ENCODE measurements at regions not wholly inside any gene's neighbourhood (a gene's known extent, or its start where the extent isn't known, plus 50 kb on each side); places are given as distances from the start of the nearest gene placed in this dataset.

DNA sequence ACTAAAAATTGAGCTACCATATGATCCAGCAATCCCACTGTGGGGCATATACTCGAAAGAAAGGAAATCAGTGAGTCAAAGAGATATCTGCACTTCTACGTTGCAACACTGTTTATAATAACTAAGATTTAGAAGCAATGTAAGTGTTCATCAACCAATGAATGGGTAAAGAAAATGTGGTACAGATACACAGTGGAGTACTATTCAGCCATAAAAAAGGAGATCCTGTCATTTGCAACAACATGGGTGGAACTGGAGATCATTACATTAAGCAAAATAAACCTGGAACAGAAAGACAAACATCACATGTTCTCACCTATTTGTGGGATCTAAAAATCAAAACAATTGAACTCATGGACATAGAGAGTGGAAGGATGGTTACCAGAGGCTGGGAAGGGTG is 385.0 kb upstream of the TRIB2 start:
- DNase-seq, result no peak

DNA sequence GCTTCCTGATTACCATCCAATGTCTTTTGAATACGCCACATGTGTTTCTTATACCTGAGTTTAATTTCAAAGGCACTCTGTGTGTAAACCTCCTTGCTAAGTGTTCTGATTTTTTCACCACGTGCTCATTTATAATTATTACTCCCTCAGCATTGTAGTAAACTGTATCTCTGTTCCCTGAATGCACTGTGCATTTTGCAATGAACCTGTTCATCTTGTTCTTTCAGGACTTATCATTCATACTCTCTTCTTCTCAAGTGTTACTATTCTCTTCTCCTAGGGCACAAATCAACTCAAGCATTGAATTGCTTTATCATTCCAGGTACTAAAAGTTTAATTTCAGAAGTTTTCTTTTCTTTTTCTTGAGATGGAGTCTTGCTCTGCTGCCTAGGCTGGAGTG is 383.4 kb upstream of the TRIB2 start:
- DNase-seq, result no peak

GRCh38 chr2:12334412-12334966 is 382.2 kb upstream of the TRIB2 start:
- no peak for DNase-seq

- DNase-seq, result no peak
Measured at GRCh38 chr2:12335131-12335530, 381.6 kb upstream of the TRIB2 start.

DNA sequence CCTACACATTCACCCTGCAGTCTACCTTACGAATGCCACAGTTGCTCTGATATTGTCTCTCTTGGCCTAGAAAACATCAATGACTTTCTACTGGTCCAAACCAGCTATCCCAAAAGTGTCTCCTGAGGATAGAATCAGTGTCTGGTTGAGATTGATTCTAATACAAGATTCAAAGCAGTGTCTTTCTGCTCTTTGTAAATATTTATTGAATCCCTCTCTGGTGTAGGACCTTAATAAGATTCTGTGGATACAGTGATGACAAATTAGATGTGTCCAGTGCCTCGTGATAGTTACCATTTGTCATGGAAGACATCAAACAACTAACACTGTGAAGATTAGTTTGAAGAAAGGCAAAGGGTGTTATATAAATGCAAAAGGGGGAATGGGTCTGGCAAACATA is 380.7 kb upstream of the TRIB2 start:
- no peak for DNase-seq

GRCh38 chr2:12338946-12339697 is 377.6 kb upstream of the TRIB2 start:
- no peak for DNase-seq

DNA sequence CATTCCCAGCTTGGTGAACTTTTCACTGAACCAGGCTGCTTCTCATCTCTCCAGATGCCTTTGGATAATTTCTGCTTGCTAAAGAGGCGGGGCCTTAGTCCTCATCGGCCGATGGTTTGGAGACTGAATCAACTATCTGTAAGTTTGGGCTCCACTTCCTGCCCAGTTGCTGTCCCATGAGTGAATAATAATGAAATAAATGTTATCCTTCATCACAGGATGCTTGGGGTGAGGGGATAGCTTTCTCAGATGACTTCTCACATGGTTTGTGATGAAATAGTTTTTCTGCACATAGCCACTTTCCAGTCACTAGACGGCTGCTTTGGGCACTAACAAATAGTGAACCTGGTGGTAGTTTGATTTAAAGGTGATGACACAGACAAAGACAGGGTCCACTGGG is 376.6 kb upstream of the TRIB2 start:
- DNase-seq, result no peak

GRCh38 chr2:12341215-12341614 is 375.5 kb upstream of the TRIB2 start:
- DNase-seq, result no peak

DNA sequence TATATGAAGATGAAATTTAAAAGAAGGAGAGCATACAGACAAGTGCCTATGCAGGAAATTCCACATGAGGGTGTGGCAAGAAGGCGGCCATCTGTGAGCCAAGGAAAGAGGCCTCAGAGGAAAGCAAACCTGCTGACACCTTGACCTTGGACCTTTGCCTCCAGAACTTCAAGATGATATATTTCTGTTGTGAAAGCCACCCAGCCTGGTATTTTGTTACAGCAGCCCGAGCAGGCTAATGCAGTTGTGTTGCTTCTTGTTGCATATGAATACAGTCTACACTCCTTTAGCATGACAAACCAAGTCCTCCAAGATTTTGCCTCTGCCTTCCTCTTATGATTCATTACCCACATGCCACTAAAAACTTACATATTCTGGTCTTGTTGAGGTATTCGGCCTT is 374.8 kb upstream of the TRIB2 start:
- no peak for DNase-seq

GRCh38 chr2:12343141-12343540 is 373.6 kb upstream of the TRIB2 start:
- no peak for DNase-seq

DNA sequence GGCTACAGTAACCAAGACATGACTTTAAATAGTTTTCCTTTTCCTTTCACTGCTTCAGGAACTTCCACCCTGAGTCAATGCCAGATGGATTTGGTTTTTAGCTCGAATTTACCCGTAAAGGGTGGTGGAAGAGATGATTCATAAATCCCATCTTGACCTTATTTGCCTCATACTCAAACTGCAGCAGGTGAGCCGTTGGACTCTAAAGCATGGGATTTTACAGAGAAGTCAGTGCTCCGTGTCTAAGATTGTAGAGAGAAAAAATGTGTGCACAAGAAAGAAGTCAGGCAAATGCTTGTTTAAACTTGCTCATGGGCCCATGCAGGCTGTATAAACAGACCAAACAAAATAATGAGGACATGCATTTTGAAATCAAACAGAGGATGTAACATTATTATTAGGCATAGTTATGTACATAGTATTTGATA is 369.7 kb upstream of the TRIB2 start:
- no peak for DNase-seq

DNA sequence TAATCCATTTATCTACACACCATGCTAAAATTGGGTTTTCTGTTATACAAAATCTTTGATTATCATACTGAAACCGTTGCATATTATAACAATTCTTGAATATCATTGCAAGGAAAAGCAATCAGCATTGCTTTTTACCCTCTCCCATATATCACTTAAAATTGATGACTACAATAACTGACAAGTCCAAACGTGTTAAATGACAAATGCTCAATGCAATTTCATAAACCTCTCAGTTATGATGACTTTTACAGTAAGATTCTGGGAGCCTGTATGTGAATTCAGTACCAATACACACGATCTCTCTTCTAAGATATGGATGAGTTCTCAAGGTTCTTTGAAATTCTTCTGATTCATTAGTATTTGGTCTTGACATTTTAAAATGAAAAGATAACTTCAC is 368.5 kb upstream of the TRIB2 start:
- DNase-seq, result no peak

GRCh38 chr2:12350821-12351220 is 365.9 kb upstream of the TRIB2 start:
- DNase-seq, result no peak

- no peak for DNase-seq
Measured at GRCh38 chr2:12352889-12353288, 363.8 kb upstream of the TRIB2 start.

DNA sequence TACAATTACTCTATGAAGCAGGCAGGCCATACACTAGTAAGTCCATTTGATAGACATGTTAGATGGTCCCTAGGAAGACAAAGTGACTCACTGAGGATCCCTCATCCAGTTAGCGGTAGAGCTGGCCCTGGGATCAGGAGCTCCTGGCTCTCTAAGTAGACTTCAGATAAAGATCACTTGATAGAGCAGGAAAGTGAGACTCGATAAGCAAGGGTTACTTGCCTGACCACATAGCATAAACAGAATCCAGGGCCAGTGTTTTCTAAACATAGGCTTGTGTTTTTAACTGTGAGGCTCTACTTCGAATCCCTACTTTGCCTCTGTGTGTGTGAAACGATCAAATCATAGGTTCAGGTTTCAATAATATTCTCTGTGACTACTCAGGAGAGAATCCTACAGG is 355.2 kb upstream of the TRIB2 start:
- DNase-seq, result no peak

GRCh38 chr2:12363138-12363537 is 353.6 kb upstream of the TRIB2 start:
- no peak for DNase-seq

DNA sequence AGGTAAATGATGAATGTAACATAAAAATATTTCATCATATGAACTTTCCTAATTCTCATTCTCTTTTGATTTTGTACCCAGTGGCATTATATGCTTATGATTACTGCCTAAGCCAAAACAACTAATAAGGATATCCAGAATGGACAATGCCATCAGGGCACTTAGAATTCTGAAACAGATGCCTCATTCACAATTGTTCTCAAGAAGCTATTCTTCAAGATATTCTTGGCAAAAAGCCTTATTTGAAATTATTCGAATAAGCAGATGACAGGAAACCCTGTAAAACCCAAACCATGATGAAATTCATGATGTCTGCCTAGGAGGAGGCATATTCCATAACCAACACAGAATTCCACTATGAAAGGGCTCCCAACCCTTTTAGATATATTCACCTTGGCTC is 353.2 kb upstream of the TRIB2 start:
- no peak for DNase-seq

- DNase-seq, result no peak
Measured at GRCh38 chr2:12369566-12369965, 347.2 kb upstream of the TRIB2 start.

- DNase-seq, result no peak
Measured at GRCh38 chr2:12376025-12376424, 340.7 kb upstream of the TRIB2 start.

DNA sequence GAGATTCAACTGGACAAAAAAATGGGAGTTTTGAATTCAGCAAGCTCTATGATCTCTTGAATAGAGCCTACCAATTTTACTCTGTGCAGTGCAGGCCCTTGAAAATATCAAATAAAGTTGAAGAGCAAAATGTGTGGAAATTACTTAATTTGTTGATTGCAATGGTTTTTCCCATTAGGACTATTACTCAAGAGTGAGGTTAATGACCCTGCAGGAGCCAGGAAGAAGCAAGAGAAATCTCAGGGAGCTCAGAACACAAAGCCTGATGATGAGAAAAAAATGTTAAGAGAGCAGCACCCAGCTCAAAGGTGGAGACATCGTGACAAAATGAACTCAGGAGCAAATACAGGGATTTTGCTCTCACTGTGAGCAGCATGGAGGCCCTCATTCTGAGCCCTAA is 337.6 kb upstream of the TRIB2 start:
- no peak for DNase-seq

GRCh38 chr2:12381543-12382325 is 335.0 kb upstream of the TRIB2 start:
- DNase-seq, result no peak

GRCh38 chr2:12382366-12382765 is 334.4 kb upstream of the TRIB2 start:
- DNase-seq, result no peak

- DNase-seq, result no peak
Measured at GRCh38 chr2:12389344-12390045, 327.2 kb upstream of the TRIB2 start.

DNA sequence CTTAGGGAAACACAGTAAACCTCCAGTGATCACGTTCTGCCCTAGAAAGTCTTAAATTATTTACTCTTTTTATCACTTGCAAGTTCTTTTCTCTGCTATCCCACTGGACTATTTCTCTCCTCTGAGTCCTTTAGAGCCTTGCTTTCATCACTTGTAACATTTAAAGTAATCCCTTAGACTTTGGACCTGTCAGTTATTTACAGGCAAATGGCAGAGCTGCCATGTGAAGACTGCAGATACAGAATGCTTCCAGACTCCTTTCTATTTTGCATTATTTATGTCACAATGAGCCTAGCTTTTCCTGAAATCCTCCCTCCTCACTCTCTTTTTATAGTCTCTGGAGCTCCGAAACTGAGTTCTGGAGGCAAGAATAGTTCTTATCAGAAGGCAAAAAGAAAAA is 325.6 kb upstream of the TRIB2 start:
- DNase-seq, result no peak

Measured in DMS79 (cell line).